ENCODE measurements at regions not wholly inside any gene's neighbourhood (a gene's known extent, or its start where the extent isn't known, plus 50 kb on each side); places are given as distances from the start of the nearest gene placed in this dataset.

DNA sequence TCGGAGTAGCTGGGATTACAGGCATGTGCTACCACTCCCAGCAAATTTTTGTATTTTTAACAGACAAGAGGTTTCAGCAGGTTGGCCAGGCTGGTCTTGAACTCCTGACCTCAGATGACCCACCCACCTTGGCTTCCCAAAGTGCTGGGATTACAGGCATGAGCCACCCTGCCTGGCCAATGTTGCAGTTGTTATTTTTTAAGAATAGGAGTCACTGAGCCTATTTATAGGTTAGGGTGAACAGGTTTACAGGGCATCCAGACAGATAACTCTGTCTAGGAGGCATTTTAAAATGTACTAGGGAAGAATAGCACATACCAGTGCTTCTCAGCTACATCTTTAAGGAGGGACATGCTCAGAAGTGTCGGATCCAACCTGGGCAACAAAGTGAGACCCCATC lies 60.1 kb upstream of the BNC2 start:
- Histone ChIP-seq H3K9me2 (ENCODE audit: insufficient read depth, low read length) (no peaks in the 10 kb centered on the region), H4K20me1 (ENCODE audit: insufficient read depth, low read length) (no peaks in the 10 kb centered on the region), H3K4me1 (ENCODE audit: insufficient read depth, low read length, poor library complexity, severe bottlenecking) (no peaks in the 10 kb centered on the region), H3K36me3 (ENCODE audit: insufficient read depth, low read length) (no peaks in the 10 kb centered on the region), H3K27ac (ENCODE audit: low read depth, low read length, poor library complexity, severe bottlenecking) (no peak overlapping the region), H2AFZ (ENCODE audit: low read length) (no peak overlapping the region), H3K79me2 (ENCODE audit: insufficient read depth, low read depth, low read length) (no peaks in the 10 kb centered on the region), H3K4me2 (ENCODE audit: low read length) (no peak overlapping the region), H3K9me3 (ENCODE audit: low read length) (no peaks in the 10 kb centered on the region), H3K4me3 (ENCODE audit: low read depth, low read length, poor library complexity, severe bottlenecking) (no peak overlapping the region)
- TF ChIP-seq EZH2phosphoT487 (IDR thresholded peaks at IDR 0.05; ENCODE audit: borderline replicate concordance, low read depth, low read length): no peak
- TF ChIP-seq CTCF (conservative IDR thresholded peaks at IDR 0.05; ENCODE audit: low read length): no peak
- DNase-seq (ENCODE audit: low spot score): no peak
- POLR2A ChIA-PET: interaction anchor here (0.6 kb wide), 1 partner anchor 1799 kb away, joined by 5 read pairs; no protein-coding TSS in a partner anchor
- CTCF ChIA-PET (ENCODE audit: unreplicated experiment): no interaction called here
- BruUV-seq (replicated peaks): no TSS peak
- intact Hi-C loops (cut with micrococcal nuclease; ENCODE audit: unreplicated experiment): no loop called here

- no peak overlapping the region for H2AFZ ChIP-seq (ENCODE audit: low read length)
These were observed 57.9 kb upstream of the BNC2 start for GRCh38 chr9:16928179-16928945.

More at GRCh38 chr9:16928179-16928945, 57.9 kb upstream of the BNC2 start:
- DNase-seq (ENCODE audit: low spot score): no peak
- Histone ChIP-seq H3K4me1 (ENCODE audit: insufficient read depth, low read length, poor library complexity, severe bottlenecking) (no peaks in the 10 kb centered on the region), H3K9me2 (ENCODE audit: insufficient read depth, low read length) (no peaks in the 10 kb centered on the region), H3K4me2 (ENCODE audit: low read length) (no peak overlapping the region), H4K20me1 (ENCODE audit: insufficient read depth, low read length) (no peaks in the 10 kb centered on the region), H3K27ac (ENCODE audit: low read depth, low read length, poor library complexity, severe bottlenecking) (no peak overlapping the region), H3K79me2 (ENCODE audit: insufficient read depth, low read depth, low read length) (no peaks in the 10 kb centered on the region), H3K9me3 (ENCODE audit: low read length) (no peaks in the 10 kb centered on the region), H3K36me3 (ENCODE audit: insufficient read depth, low read length) (no peaks in the 10 kb centered on the region), H3K4me3 (ENCODE audit: low read depth, low read length, poor library complexity, severe bottlenecking) (no peak overlapping the region)
- intact Hi-C loops (cut with micrococcal nuclease; ENCODE audit: unreplicated experiment): no loop called here
- ChIA-PET POLR2A (interaction anchor here (0.7 kb wide), 1 partner anchor 249 kb away, joined by 4 read pairs; no protein-coding TSS in a partner anchor), CTCF (ENCODE audit: unreplicated experiment) (no interaction called here)
- BruUV-seq (replicated peaks): no TSS peak
- TF ChIP-seq CTCF (conservative IDR thresholded peaks at IDR 0.05; ENCODE audit: low read length) (no peak), EZH2phosphoT487 (IDR thresholded peaks at IDR 0.05; ENCODE audit: borderline replicate concordance, low read depth, low read length) (no peak)

Measured in OCI-LY7 (cell line).